OCI-LY1 (cell line): ENCODE measurements at regions not wholly inside any gene's neighbourhood (a gene's known extent, or its start where the extent isn't known, plus 50 kb on each side); places are given as distances from the start of the nearest gene placed in this dataset.

Source experiments
- CTCF ChIP-seq: fragments of 200-600 bp; sonication (generic), shearing (Covaris generic); IDR thresholded peaks from 2 replicates; pipeline ENCODE4 v1.5.1; 2017; ENCODE audit warnings: mild to moderate bottlenecking, antibody characterized with exemption, low read length, moderate library complexity, mixed read lengths
- EZH2 ChIP-seq: fragments of 200-600 bp; sonication (generic), shearing (Covaris generic); IDR thresholded peaks from 2 replicates; pipeline ENCODE4 v1.8.0; 2017; ENCODE audit warnings: borderline replicate concordance, mixed run types, mild to moderate bottlenecking, antibody characterized with exemption, low read length, moderate library complexity, mixed read lengths

GRCh38 chr5:174606646-174607045 is 117.7 kb upstream of the MSX2 start:
- TF ChIP-seq CTCF = no peak
- no peak for TF ChIP-seq EZH2
